ENCODE measurements at regions not wholly inside any gene's neighbourhood (a gene's known extent, or its start where the extent isn't known, plus 50 kb on each side); places are given as distances from the start of the nearest gene placed in this dataset.

DNA sequence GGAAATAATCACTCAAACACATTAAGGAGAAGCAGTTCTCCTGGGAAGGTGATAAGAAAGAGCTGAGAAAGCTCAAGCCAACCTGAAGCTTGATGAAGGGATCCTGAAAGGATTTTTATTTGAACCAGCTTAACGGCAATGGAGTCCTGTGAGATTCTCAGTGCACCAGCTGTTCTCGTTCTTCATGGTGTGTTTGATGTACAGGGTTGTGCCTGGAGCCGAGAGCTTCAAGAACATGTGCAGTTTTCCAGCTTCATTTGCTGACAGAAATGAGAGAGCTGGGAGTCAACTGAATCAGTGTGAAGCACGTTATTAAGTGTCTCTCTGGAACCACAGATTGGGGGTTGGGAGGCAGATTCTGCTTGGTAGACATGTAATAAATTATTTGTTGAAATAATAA lies 115.7 kb downstream of the ANKRD50 start:
- H3K4me3 ChIP-seq, result no peak overlapping the region
- H3K27ac ChIP-seq, result no peak overlapping the region
- no peaks in the 10 kb centered on the region for H3K4me1 ChIP-seq
- H3K9me3 ChIP-seq, result no peaks in the 10 kb centered on the region
- H3K36me3 ChIP-seq, result no peaks in the 10 kb centered on the region
- no peak for TF ChIP-seq POLR2AphosphoS5 (IDR thresholded peaks at IDR 0.05)
- no peak for TF ChIP-seq POLR2A (IDR thresholded peaks at IDR 0.05)
- TF ChIP-seq EP300 (IDR thresholded peaks at IDR 0.05), result no peak
- TF ChIP-seq, protein P1, sequence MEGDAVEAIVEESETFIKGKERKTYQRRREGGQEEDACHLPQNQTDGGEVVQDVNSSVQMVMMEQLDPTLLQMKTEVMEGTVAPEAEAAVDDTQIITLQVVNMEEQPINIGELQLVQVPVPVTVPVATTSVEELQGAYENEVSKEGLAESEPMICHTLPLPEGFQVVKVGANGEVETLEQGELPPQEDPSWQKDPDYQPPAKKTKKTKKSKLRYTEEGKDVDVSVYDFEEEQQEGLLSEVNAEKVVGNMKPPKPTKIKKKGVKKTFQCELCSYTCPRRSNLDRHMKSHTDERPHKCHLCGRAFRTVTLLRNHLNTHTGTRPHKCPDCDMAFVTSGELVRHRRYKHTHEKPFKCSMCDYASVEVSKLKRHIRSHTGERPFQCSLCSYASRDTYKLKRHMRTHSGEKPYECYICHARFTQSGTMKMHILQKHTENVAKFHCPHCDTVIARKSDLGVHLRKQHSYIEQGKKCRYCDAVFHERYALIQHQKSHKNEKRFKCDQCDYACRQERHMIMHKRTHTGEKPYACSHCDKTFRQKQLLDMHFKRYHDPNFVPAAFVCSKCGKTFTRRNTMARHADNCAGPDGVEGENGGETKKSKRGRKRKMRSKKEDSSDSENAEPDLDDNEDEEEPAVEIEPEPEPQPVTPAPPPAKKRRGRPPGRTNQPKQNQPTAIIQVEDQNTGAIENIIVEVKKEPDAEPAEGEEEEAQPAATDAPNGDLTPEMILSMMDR (IDR thresholded peaks at IDR 0.05), result no peak
- WGBS, result 40% methylated on average over 4 of the region's 4 CpGs
- no peaks in the 10 kb centered on the region for H3K27me3 ChIP-seq
- DNase-seq (ENCODE audit: low spot score in 2 of 2), result no peak

DNA sequence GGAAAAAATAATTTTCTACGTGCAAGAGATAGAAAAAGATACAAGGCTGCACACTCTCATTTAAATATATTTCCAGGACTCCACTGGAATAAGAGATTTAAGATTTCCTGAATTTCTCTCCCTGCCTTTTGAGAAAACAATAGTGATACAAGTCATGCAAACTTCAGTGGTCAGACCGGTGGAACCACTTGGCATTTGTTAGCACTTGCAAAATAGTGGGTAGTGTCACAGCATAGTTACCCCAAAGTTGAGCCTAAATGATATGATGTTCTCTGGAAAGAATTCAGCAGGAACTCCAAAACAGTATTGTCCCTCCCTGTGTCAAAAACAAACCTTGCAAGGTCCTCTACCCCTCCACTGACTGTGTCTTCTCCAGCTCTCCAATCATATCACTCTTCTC lies 102.3 kb downstream of the ANKRD50 start:
- Histone ChIP-seq H3K27ac (no peak overlapping the region), H3K4me3 (no peak overlapping the region), H3K4me1 (no peaks in the 10 kb centered on the region), H3K27me3 (no peaks in the 10 kb centered on the region), H3K36me3 (no peaks in the 10 kb centered on the region), H3K9me3 (no peaks in the 10 kb centered on the region)
- TF ChIP-seq, protein P1 (IDR thresholded peaks at IDR 0.05), result no peak
- TF ChIP-seq EP300 (IDR thresholded peaks at IDR 0.05) (no peak), POLR2A (IDR thresholded peaks at IDR 0.05) (no peak), POLR2AphosphoS5 (IDR thresholded peaks at IDR 0.05) (no peak)
- 35% methylated on average over 2 of the region's 2 CpGs for WGBS
- DNase-seq (ENCODE audit: low spot score in 2 of 2), result no peak

All from suprapubic skin (tissue), 4 donors.